ENCODE measurements at regions not wholly inside any gene's neighbourhood (a gene's known extent, or its start where the extent isn't known, plus 50 kb on each side); places are given as distances from the start of the nearest gene placed in this dataset.

- no peak for TF ChIP-seq POLR2A (IDR thresholded peaks at IDR 0.05; ENCODE audit: low read depth, low read length)
- TF ChIP-seq POLR2AphosphoS5 (IDR thresholded peaks at IDR 0.05; ENCODE audit: low read depth, low read length) = no peak
Measured at GRCh38 chr20:22921595-22922421, 113.3 kb upstream of the SSTR4 start.

Data from GM12892 (cell line).